Stimulated activated effector memory CD8-positive, alpha-beta T cell treated with anti-CD3 and anti-CD28 coated beads, Interleukin-12 subunit alpha, Interleukin-12 subunit beta, amount 100 ng/mL, for 72 hours (primary cell): ENCODE measurements at regions not wholly inside any gene's neighbourhood (a gene's known extent, or its start where the extent isn't known, plus 50 kb on each side); places are given as distances from the start of the nearest gene placed in this dataset.
A peak's percentile ranks its signal among the peaks of the same experiment; 100 is the strongest.

Experiments
- ATAC-seq: fragments of 150-1000 bp; cut with Tn5 transposase; 2 replicates; pipeline ENCODE4 v1.10.0; 2021
- DNase-seq, 2 donors: peaks; one replicate each; pipeline ENCODE4 v3.0.0; 2021 to 2022; ENCODE audit warnings: low spot score in 2 of 2
- H3K27ac Mint-ChIP-seq: one replicate; pipeline ENCODE4 v1.8.0; 2022; ENCODE audit warnings: mild to moderate bottlenecking, mixed read lengths
- H3K36me3 Mint-ChIP-seq: one replicate; pipeline ENCODE4 v1.8.0; 2022; ENCODE audit warnings: mild to moderate bottlenecking, mixed read lengths
- H3K4me1 Mint-ChIP-seq: one replicate; pipeline ENCODE4 v1.8.0; 2022; ENCODE audit warnings: mixed read lengths
- H3K4me3 Mint-ChIP-seq: one replicate; pipeline ENCODE4 v1.8.0; 2022; ENCODE audit warnings: mild to moderate bottlenecking, mixed read lengths
- H3K9me3 Mint-ChIP-seq: one replicate; pipeline ENCODE4 v1.8.0; 2022; ENCODE audit warnings: mixed read lengths

DNA sequence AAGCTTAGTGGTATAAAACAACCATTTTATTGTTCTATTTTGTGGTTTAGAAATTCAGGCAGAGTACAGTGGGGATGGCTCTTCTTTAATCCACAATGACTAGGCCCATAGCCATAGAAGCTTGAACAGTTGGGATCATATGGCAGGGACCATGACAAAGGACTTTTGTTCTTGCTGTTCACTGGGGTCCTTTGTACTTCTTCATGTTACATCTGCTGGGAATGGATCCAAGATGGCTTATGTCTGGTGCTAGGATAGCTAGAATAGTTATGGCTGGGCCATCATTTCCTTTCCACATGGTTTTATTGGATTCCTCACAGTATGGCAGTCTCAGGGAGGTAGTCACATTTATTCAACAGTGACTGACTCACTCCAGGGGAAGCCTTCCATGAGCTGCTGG is 427.9 kb upstream of the AGTR1 start:
- DNase-seq (no peak), ATAC-seq (no peak)
- H3K9me3 Mint-ChIP-seq, result peaks cover 7% of the 10 kb centered on the region
- H3K4me3 Mint-ChIP-seq, result no peak overlapping the region
- no peak overlapping the region for H3K27ac Mint-ChIP-seq
- no peaks in the 10 kb centered on the region for H3K4me1 Mint-ChIP-seq
- H3K36me3 Mint-ChIP-seq, result no peaks in the 10 kb centered on the region

DNA sequence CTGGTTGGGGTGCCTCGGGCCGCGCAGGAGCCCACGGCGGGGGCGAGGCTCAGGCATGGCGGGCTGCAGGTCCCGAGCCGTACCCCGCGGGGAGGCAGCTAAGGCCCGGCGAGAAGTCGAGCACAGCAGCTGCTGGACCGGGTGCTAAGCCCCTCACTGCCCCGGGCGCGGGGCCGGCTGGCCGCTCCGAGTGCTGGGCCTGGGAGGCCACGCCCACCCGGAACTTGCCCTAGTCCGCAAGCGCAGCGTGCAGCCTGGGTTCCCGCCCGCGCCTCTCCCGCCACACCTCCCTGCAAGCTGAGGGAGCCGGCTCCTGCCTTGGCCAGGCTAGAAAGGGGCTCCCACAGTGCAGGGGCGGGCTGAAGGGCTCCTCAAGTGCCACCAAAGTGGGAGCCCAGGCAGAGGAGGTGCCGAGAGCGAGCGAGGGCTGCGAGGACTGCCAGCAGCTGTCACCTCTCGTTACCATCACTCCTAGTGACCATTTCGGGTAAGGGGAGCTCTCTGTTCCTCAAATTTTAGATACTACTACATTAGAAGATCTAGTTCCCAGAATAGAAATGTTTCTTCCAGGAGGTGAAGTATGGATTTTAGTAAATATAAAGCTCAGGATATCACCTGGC is 417.0 kb upstream of the AGTR1 start:
- ATAC-seq (no peak), DNase-seq (no peak)
- Mint-ChIP-seq H3K9me3 (peaks cover 5% of the 10 kb centered on the region), H3K4me1 (no peaks in the 10 kb centered on the region), H3K36me3 (no peaks in the 10 kb centered on the region), H3K27ac (no peak overlapping the region), H3K4me3 (no peak overlapping the region)

DNA sequence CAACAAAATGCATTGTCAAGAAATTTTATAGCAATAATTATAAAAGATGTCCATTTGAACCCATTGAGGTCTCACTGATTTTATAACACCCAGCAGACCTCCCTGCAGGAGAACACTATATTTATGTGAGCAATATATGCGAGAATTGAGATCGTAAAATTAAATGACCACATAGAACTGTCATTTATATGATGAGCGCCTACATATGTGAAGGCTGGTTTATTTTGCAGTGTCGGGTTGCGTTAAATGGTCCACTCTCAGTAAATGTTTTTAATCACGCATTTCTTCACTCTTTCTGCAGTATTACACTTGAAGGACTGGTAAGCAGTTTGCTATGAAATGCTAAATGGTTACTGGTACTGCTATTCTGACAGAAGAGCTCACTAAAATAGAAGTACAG is 408.5 kb upstream of the AGTR1 start:
- ATAC-seq (no peak), DNase-seq (no peak)
- no peaks in the 10 kb centered on the region for H3K36me3 Mint-ChIP-seq
- H3K4me1 Mint-ChIP-seq, result no peaks in the 10 kb centered on the region
- no peak overlapping the region for H3K4me3 Mint-ChIP-seq
- H3K9me3 Mint-ChIP-seq, result peaks cover 13% of the 10 kb centered on the region
- H3K27ac Mint-ChIP-seq, result no peak overlapping the region

DNA sequence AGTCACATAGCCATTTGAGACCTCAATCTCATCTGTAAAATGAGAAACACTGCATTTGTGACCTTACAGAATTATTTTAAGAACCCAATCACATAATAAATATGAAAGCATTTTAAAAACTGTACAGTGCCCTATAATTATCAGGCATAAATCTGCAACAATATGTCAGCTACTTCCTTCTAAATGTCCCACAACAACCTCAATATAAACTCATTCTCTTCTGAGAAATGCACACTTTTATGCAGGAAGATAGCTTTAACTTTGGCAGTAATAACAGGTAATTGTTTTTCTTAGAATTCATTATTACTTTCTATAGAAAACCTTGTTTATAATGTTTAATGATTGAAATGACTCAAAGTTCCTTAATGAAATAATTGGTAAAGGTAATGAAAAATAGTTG is 400.7 kb upstream of the AGTR1 start:
- H3K36me3 Mint-ChIP-seq, result no peaks in the 10 kb centered on the region
- peaks cover 2% of the 10 kb centered on the region for H3K9me3 Mint-ChIP-seq
- ATAC-seq, result no peak
- DNase-seq, result no peak
- no peak overlapping the region for H3K27ac Mint-ChIP-seq
- no peak overlapping the region for H3K4me3 Mint-ChIP-seq
- H3K4me1 Mint-ChIP-seq, result no peaks in the 10 kb centered on the region

DNA sequence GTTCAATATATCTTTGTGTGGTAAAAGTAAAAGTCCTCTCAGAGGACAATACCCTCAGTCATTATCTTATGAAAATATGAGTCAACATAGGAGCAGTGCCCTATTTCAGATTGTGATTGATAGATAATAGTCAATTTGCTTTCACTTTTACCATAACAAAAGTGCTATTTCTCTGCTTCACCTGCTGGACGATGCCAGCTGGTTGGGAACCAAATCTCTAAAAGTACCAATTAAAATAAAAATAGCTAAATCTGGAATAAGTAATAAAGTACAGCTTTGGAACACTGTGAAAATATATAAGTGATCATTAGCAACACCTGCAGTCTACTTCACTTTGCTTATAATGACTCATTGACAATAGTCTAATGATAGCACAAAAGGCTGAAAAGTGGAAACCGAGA is 390.3 kb upstream of the AGTR1 start:
- no peak overlapping the region for H3K27ac Mint-ChIP-seq
- no peaks in the 10 kb centered on the region for H3K36me3 Mint-ChIP-seq
- no peaks in the 10 kb centered on the region for H3K9me3 Mint-ChIP-seq
- no peak for DNase-seq
- ATAC-seq, result no peak
- H3K4me3 Mint-ChIP-seq, result no peak overlapping the region
- H3K4me1 Mint-ChIP-seq, result no peaks in the 10 kb centered on the region

DNA sequence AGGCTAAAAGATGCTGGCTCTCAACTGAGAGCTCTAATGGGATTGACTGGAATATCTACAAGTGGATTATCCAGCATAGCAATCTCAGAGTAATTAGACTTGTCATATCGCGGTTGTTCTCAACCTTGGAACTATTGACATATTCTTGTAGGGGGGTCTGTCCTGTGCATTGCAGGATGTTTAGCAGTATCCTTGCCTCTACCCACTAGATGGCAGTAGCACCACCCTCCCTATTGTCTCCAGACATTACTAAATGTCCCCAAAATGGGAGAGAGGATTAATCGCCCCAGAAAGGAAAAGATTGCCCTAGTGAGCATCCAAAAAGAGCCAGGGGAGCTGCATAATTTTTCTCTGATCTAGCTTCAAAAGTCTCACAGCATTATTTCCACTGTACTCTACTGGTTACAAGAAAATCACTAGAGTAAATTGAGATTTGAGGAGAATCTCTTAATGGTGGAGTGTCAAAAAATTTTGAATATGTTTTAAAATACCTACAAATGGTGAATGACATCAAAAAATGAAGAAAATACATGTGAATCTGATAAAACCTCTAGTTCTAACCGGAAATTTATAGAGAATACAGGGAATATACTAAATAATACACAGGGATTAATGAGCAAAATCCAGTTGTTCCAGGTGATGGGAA is 388.2 kb upstream of the AGTR1 start:
- H3K4me3 Mint-ChIP-seq, result no peak overlapping the region

DNA sequence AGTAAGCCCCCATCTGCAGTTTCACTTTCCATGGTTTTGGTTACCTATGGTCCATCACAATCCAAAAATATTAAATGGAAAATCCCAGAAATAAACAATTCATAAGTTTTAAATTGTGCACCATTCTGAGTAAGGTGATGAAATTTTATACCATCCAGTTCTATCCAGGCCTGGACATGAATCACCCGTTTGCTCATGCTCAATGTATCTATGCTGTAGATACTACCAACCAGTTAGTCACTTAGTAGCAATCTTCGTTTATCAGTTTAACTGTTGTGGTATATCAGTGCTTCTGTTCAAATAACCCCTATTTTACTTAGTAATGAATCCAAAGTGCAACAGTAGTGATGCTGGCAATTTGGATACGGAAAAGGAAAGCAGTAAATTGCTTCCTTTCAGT is 381.9 kb upstream of the AGTR1 start:
- no peaks in the 10 kb centered on the region for H3K4me1 Mint-ChIP-seq
- H3K36me3 Mint-ChIP-seq, result no peaks in the 10 kb centered on the region
- H3K4me3 Mint-ChIP-seq, result no peak overlapping the region
- peaks cover 3% of the 10 kb centered on the region for H3K9me3 Mint-ChIP-seq
- H3K27ac Mint-ChIP-seq, result no peak overlapping the region
- no peak for DNase-seq
- no peak for ATAC-seq

More for the DNA sequence above, 388.2 kb upstream of the AGTR1 start:
- Mint-ChIP-seq H3K9me3 (no peaks in the 10 kb centered on the region), H3K27ac (no peak overlapping the region), H3K4me1 (no peaks in the 10 kb centered on the region), H3K36me3 (no peaks in the 10 kb centered on the region)
- ATAC-seq (no peak), DNase-seq (no peak)

DNA sequence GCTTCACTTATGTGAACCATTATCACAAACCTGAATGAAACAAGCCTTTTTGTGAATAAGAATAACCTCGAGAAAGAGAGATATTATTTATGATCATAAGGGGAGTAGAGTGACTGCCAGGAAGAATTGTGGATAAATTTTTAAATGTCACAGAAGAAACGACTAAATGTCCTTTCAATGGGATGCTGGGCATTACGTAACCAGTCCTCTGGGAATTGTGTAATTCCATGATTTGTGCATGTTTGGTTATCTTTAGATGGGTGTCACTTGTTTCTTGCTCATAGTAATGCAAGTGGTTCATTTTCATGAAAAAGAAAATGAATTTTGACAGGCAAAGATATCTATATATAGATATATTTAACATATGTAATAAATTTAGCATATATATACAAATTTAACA is 379.5 kb upstream of the AGTR1 start:
- Mint-ChIP-seq H3K27ac (no peak overlapping the region), H3K4me3 (no peak overlapping the region), H3K9me3 (peaks cover 3% of the 10 kb centered on the region), H3K36me3 (no peaks in the 10 kb centered on the region), H3K4me1 (no peaks in the 10 kb centered on the region)
- ATAC-seq (no peak), DNase-seq (no peak)

DNA sequence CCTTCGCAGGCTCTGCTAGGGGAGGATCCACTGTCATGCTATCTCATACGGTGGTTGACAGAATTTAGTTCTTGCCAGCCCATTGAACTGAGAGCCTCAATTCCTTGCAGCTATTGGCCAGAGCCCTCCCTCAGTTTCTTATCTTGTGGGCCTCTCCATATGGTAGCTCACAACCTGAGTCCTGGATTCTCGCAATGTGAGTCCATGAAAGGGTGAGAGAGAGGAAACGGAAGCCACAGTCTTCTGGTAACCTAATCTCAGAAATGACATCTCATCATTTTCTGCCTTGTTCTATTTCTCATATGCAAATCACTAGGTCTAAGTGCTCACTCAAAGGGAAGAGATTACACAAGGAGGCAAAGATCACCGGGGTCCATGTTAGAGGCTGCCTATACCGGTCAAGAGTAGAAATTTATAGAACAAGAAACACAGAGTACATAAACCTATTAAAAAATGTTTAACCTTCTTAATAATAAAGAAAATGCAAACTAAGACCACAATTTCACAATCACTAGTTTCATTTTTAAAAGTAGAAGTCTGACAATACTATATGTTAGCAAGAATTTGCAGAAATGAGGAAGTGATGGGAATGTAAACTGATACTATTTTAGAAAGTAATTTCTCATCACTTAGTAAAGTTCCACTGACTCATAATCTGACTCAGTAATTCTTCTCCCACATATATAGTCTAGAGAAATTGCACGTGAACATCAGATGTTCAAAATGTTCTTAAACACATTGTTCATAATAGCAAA is 378.4 kb upstream of the AGTR1 start:
- H3K27ac Mint-ChIP-seq, result no peak overlapping the region
- H3K4me3 Mint-ChIP-seq, result no peak overlapping the region
- peak; percentile 65 for ATAC-seq
- H3K36me3 Mint-ChIP-seq, result no peaks in the 10 kb centered on the region
- DNase-seq, result no peak
- H3K4me1 Mint-ChIP-seq, result no peaks in the 10 kb centered on the region
- peaks cover 10% of the 10 kb centered on the region for H3K9me3 Mint-ChIP-seq

DNA sequence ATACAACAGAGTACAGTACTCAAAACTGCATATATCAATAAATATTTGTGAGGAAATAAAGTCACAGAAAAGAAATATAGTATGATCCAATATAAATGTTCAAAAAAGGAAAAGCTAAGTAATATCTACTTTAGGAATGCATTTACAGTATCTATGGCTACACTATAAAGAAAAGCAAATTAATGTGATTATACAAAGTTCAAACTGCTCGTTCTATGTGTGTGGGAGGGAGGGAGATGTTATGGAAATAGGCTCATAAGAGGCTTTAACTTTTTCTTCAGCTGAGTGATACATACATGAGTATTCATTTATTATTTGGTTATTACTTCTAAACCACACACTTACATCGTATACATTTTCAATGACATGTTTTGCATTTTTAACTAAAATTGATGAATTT is 377.7 kb upstream of the AGTR1 start:
- no peak for ATAC-seq
- no peaks in the 10 kb centered on the region for H3K36me3 Mint-ChIP-seq
- no peaks in the 10 kb centered on the region for H3K4me1 Mint-ChIP-seq

DNA sequence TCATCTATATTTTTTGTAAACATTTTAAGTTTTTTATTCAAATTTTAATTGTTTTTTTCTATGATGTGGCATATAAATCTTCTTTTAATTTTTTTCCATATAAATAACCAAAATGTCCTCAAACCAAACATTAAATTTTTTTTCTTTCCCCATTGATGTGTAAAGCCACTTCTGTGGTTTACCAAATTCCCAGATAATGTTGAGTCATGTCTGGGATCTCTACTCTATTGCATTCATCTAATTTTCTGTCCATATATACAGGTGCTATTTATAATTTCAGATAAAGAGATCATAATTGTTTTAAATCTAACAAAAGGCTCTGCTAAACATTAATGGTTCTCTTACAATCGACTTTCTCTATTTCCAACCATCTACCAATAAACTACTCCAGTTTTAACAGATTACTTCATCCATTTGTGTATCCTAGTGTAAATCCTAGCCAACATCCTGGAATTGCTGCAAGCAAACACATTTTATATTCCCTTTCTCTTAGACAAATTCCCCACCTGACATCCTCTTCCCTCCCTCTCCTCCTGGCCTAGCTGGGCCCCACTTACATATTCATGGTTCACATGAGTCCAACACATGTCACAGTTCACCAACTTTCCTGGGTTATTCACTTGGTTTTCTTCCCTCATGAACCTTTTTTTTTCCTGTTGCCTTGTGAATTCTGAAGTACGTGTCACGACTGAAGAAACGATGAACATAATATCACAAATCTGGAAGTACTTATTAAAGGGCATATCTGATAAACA is 368.0 kb upstream of the AGTR1 start:
- Mint-ChIP-seq H3K27ac (no peak overlapping the region), H3K36me3 (no peaks in the 10 kb centered on the region), H3K9me3 (peaks cover 20% of the 10 kb centered on the region), H3K4me1 (no peaks in the 10 kb centered on the region), H3K4me3 (no peak overlapping the region)
- no peak for DNase-seq
- ATAC-seq, result no peak

More for the DNA sequence above, 377.7 kb upstream of the AGTR1 start:
- Mint-ChIP-seq H3K27ac (no peak overlapping the region), H3K9me3 (peaks cover 10% of the 10 kb centered on the region), H3K4me3 (no peak overlapping the region)
- no peak for DNase-seq

DNA sequence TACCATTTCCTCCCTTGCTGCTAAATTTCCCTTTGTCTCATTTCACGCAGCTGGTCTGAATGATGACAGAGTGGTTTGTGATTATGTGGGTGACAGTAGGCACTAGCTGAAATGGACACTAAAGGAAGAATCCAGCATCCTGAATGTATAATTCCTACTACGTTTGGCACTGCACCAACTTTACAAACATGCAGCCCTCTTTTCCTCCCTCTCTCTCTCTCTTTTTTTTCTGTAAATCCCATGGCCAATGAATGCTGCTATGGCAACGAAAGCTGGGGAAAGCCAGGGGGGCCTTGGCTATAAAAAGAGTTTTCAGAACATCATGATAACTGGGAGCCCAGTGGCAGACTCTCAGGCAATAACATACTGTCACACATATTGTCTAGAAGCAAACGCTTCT is 367.2 kb upstream of the AGTR1 start:
- no peak for DNase-seq
- Mint-ChIP-seq H3K4me3 (no peak overlapping the region), H3K27ac (no peak overlapping the region), H3K9me3 (peaks cover 22% of the 10 kb centered on the region), H3K4me1 (no peaks in the 10 kb centered on the region), H3K36me3 (no peaks in the 10 kb centered on the region)
- no peak for ATAC-seq

DNA sequence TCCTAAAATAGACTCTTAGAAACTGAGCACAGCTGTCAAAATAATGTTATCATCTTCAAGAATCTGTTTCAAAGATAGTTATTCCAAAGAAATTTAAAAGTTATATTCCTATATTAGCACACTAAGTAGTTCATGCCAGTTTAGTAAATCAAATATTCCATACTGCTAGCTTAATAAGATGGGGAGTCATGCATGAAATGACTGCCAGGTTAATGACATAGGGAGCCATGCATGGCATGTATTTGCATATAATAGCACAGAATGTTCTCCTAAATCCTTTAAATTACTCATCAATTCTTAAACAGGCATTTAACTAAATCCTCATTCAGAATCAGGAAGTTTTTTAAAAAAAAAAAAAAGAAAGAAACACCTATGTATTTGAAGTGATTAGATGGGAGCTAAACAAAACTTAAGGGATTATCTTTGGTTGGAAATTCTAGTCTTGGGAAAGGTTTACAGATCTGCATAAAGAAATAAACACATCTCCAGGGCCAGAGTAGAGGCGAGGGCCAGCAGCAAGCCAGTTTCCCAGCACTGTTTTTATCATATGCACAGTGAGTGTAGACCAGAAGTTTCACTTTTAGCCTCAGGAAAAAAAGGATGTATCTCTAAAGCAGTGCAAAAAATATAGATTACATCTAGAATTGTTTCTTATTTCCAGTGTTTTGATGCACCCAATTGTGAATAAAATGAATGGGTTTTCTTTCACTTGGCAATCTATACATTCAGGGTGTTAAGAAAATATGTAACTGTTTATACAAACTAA is 366.4 kb upstream of the AGTR1 start:
- Mint-ChIP-seq H3K4me1 (no peaks in the 10 kb centered on the region), H3K36me3 (no peaks in the 10 kb centered on the region), H3K9me3 (peaks cover 21% of the 10 kb centered on the region), H3K4me3 (no peak overlapping the region), H3K27ac (no peak overlapping the region)
- DNase-seq (no peak), ATAC-seq (no peak)

DNA sequence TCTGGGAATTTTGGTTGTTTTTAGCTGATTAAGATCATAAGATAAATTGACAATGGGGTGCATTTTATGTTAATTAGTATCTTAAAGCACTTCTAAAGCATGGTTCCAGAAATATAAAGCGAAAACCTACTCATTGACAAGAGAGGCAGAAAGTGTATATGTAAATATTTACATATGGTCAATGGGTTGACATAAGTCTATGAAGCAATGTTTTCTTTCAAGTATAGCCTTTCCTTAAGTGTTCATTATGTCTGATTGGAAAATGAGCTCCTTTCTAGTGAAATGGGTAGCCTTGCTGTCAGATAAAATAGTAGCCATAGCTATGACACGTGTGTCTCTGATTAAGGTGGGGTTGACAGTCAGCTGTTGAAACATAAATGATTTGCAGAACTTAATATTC is 365.2 kb upstream of the AGTR1 start:
- H3K4me3 Mint-ChIP-seq, result no peak overlapping the region
- H3K9me3 Mint-ChIP-seq, result peaks cover 17% of the 10 kb centered on the region
- H3K27ac Mint-ChIP-seq, result no peak overlapping the region
- ATAC-seq (no peak), DNase-seq (no peak)
- no peaks in the 10 kb centered on the region for H3K36me3 Mint-ChIP-seq
- no peaks in the 10 kb centered on the region for H3K4me1 Mint-ChIP-seq

DNA sequence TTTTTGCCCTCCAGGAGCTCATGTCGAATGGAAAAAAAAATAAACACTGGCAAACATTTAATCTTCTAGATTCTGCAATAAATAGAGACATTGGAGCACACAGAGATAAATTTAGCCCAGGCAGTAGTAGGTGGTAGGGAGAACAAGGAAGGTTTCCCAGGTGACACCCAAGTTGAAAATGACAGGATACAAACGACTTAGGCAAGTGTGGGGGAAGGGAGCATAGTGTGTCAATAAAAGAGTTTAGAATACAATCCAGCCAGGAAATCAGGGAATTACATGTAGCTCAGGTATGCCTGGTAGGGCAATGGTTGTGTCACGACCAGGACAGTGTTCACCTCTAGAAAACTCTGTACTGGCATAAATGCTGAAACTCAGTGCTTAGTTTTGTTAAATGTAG is 364.6 kb upstream of the AGTR1 start:
- no peak overlapping the region for H3K4me3 Mint-ChIP-seq
- H3K9me3 Mint-ChIP-seq, result peaks cover 19% of the 10 kb centered on the region
- H3K27ac Mint-ChIP-seq, result no peak overlapping the region
- H3K36me3 Mint-ChIP-seq, result no peaks in the 10 kb centered on the region
- DNase-seq (no peak), ATAC-seq (no peak)
- H3K4me1 Mint-ChIP-seq, result no peaks in the 10 kb centered on the region
